Stimulated activated CD4-positive, alpha-beta T cell treated with anti-CD3 and anti-CD28 coated beads, Interleukin-4, amount 100 ng/mL, for 48 hours (primary cell): ENCODE measurements at regions not wholly inside any gene's neighbourhood (a gene's known extent, or its start where the extent isn't known, plus 50 kb on each side); places are given as distances from the start of the nearest gene placed in this dataset.

Experiments used
- DNase-seq, 2 donors: peaks; one replicate each; pipeline ENCODE4 v3.0.0-alpha.2; 2020; ENCODE audit warnings: low read depth in 2 of 2

DNA sequence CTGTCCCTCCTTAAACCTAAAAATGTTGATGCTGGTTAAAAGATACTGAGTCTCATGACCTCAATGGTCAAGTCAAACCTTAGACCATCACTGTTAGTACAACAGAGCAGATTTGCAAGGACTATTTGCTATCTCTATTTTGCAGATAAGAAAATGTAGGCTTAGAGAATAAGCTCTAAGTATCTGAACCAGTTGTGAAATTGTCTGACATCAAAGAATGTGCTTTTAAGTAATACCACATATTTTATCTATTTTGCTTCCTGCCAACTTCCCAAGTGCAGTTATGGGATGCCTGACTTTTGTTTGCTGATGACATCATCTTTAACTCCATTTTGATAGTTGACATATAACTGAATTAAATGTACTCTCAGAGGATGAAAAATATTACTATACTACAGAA lies 83.6 kb upstream of the TMEM106B start:
- DNase-seq = no peak

DNA sequence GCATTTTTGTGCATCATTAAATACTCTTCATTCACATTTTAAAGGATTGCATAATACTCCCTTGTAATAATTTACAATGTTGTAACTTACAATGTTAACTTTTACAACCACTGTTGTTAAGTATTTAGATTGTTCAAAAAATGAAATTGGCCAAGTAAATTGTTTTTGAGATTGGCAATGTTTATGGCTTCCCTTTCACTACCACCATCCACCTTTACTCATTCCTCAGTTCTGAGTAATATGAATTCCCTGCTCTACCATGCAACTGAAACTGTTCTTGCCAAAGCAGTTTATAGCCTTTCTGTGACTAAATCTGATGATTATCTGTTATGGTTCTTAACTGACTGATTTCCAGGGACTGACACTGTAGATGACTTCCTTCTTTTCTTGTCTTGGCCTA lies 80.5 kb upstream of the TMEM106B start:
- DNase-seq = no peak

DNA sequence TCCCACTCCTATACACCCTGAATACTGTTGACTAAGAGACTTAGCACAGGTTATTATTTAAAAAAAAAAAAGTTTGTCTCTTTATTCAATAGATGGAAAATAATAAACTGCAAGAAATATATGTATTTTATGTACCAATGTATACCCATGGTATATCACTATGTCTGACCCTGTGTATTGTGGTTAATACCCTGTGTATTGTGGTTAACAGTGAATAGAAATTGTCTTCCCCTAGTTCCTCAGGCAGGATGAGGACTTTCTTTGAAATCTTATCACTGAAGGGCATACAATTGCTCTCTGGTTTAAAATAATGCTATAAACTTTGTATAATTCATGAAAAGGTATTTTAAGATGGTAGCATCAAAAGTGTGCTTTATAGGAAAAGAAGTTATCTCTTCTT lies 80.0 kb upstream of the TMEM106B start:
- DNase-seq = no peak

DNA sequence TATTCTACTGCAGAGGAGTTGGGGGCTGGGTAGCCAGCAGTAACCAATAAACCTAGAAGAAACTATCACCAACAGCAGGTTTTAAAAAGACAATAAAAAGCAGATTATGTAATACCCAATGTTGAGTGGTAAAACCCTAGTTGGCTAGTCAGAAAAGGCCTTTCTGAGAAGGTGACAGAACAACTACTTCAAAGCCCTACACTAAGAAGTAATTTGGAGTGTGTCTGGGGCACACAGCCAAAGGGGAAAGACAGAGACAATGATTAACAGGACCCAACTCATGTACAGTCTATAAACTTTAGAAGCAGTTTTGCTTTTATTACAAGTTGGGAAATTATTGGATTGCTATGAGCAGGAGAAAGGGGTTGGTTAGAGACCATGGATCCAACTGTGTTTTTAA lies 77.2 kb upstream of the TMEM106B start:
- no peak for DNase-seq

DNA sequence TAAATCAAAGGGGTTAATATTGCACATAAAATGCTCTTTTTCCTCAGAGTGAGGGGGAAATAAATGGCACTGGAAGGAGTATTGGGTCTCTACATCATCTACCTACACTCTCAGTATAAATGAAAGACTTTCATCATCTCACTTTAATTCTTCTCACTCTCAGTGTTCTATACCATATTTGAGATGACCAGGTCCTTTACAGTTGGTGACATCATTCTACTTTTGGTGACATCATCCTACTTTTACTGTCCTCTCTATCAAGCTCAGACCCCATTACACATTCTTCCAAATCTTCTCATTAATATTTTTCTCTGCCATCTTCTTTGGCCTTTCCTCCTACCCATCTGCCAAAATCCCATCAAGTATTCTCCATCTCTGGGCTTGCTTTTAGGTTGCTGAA lies 74.6 kb upstream of the TMEM106B start:
- no peak for DNase-seq

DNA sequence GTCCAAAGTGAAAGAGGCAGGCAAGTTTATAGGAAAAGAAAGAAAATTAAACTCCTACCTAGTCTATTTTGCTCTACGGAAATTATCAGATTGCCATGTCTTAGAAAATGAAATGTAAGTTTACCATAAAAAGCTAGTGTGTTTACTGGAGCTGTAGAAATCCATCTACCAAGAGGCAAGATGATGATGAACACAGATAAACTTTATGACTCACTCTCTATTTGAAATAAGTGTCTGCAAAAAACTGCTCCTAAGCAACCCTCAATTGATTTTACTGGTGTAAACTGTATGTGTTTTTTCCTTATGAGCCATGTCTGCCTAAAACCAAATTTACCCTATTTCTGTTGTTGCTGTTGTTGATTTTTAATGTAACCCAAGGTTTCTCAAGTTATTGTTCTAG lies 73.8 kb upstream of the TMEM106B start:
- DNase-seq = no peak

DNA sequence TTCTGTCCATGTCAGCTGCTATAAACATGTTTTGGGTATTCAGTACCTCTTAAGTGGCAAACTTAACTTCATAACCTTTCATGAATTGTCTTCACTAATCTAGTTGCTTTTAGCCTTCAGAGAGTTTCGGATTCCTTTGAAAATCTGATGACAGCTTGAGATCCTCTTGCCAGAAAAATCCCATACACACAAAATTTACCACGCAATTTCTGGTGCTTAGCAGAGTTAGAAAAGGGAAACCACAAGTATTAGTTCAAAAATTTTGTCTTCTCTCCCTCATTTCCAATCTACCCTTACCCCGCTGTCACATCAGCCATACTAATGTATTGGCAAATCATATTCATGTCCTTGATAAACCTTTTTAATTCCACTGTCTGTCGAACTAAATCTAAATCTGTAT lies 72.7 kb upstream of the TMEM106B start:
- DNase-seq = no peak

DNA sequence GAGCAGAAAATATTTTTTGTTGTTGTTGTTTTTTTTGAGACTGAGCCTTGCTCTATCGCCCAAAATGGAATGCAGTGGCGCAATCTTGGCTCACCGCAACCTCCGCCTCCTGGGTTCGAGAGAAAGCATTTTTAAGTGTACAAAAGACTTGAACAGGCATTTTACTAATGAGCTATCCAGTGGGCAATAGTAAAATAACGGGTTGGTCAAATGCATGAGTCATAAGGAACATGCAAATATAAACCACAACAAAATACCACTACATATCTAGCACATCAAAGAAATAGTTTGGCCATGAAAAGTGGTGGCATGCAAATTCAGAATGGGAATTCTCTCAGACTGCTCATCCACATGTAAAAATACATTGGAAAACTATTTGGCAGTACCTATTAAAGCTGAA lies 71.7 kb upstream of the TMEM106B start:
- DNase-seq = no peak

DNA sequence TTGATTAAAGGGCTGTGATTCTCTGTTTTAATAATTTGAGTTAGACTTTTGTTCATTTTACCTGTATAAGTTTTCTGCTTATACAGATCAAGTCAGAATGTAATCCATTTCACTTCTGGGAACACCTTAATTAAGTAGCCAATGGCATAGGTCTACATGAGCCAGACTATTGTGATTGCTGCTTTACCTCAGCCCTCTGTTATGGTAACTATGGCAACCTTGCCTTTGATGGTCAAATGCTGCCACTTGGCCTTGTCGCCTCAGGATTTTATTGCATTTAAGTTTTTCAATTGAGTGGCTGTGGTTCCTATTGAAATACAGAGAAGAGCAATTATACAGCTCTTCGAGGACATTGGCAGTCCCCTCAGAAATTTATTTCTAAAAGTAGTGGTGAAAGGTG lies 64.3 kb upstream of the TMEM106B start:
- DNase-seq = no peak

DNA sequence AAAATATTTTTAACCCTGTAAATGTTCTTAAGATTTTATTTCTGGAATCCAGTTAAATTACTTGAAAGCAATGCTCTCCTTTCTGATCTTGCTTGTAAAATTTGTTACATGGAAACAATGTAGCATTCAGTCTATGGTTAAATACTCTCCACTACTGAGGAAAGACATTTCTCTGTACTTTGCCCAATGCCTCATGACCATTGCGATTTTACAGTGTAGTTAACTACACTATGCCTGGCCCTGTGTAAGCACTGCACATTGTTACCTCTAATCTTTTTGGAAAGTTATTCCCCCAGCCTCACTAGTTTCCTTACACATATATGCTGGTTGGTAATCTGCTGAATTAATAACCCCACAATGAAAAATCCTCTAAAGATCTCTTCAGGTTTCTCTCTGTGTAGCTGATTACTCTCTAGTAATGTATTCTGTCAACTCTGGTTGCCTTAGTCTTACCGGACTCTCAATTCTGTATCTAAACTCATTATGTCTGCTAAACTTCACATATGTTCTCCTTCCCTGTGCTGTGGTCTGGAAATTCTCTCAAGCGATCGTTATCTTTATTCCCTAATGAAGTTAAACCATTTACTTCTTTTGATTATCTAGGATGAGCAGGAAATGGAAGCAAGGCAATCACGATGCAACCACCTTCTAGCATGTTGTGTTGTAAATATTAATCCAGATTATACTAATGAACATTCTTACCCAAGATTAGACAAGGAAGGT lies 58.7 kb upstream of the TMEM106B start:
- DNase-seq = no peak

DNA sequence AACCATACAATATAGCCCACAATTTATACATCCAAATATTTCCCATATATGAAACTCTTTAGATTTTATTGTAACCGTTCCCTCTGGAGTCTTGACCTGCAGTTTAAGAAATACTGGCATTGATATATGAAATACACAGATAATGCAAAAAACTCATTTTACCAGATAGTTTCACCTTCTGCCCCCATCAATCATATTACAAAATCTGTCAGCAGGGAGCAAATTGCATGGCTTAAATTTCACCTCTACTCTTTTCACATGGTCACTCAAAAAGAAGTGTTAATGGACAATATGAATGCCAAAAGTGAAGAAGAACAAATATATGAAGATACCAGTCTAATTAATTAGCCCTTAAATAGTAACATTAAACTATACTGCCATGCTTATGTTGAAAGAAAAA lies 57.0 kb upstream of the TMEM106B start:
- DNase-seq = no peak

DNA sequence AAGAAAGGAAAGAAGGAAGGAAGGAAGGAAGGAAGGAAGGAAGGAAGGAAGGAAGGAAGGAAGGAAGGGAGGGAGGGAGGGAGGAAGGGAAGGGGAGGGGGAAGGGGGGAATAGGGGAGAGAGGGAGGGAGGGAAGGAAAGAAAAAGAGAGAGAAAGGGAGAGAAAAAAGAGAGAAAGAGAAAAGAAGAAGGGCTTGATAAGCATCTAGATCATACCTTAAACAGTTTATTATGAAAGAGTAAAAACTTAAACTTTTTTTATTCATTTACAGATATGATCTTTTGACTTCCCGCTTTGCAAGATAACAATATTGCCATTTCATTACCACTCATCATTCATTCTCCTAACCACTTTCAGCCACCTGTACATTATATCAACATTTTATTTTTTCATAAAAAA lies 53.6 kb upstream of the TMEM106B start:
- no peak for DNase-seq

DNA sequence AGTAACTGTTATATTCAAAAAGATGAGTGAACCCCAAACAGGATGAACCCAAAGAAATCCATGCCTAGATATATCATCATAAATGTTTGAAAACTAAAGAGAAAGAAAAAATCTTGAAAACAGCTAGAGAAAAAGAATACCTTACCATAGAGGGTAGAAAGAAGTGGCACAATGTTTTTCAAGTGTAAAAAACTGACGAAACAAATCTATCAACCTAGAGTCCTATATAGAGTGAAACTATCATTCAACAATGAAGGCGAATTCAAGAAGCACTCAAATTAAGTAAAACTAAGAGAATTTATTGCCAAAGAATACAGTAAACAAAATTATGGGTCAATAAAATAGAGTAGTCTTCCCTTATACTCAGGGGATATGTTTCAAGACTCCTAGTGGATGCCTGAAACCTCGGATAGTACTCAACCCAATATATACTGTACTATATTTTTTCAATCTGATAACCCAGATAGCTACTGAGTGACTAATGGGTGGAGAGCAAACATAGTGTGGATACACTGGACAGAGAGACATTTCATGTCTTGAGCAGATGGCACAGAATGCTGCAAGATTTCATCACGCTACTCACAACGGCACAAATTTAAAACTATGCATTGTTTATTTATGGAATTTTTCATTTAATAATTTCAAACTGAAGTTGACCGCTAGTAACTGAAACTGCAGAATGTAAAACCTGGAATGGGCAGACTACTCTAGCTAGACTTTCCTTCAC lies 52.6 kb upstream of the TMEM106B start:
- DNase-seq = no peak

DNA sequence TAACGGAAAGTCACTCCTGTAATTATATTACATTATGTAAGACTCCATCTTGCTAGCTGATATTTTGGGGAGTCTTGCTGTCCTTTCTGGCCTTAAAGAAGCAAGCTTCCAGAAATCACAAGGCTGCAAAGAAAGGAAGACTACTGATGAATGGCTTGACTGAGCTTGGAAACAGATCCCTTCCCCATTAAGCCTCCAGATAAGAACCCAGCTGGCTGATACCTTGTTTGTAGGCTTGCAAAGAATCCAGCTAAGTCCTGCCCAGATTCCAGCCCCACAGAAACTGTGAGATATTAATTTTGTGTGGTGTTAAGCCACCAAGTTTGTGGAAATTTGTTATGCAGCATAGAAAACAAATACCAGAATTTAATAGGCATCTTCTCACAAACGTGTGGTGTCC lies 49.9 kb upstream of the TMEM106B start:
- DNase-seq = no peak
